RWPE1 (cell line): ENCODE measurements at regions not wholly inside any gene's neighbourhood (a gene's known extent, or its start where the extent isn't known, plus 50 kb on each side); places are given as distances from the start of the nearest gene placed in this dataset.

ENCODE experiments used
- CTCF ChIA-PET: fragments of 350-600 bp; sonication (Branson Sonifier 250); formaldehyde crosslinking; extraction: SDS; loops from one replicate; lab custom pipeline; 2021; lab: Yijun Ruan, JAX
- POLR2A ChIA-PET: fragments of 400-600 bp; formaldehyde crosslinking; extraction: SDS; loops from one replicate; lab custom pipeline; 2020; ENCODE audit warnings: antibody characterized with exemption; ENCODE audit not compliant: low non-redundant PET; lab: Yijun Ruan, JAX
- DNase-seq: peaks from one replicate; pipeline ENCODE4 v3.0.0; 2012; ENCODE audit warnings: low spot score
- H3K27ac ChIP-seq: fragments of 450-650 bp; 2 replicates; pipeline ENCODE4 v1.5.1; 2017
- TF ChIP-seq, protein P1 (sequence below): fragments of 450-650 bp; conservative IDR thresholded peaks from 2 replicates; pipeline ENCODE4 v1.5.1; 2017; ENCODE audit warnings: low read depth, mild to moderate bottlenecking

DNA sequence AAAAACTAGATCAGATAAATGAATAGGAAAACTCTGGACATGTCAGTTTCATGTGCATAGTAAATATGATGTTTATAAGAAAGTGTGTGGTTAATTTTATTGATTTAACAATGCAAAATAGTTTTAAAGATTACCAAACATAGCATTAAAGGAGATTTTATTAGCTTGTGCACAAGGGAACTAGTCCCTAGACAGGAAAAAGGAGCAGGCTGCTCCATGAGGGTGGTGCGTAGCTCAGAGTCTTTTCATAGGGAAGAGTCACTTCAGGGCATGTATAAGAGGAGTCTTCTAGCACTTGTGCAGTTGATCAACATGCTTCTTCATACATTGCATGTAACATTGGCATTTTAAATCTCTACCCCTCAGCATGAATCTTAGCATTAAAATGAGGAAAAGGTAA is 835.8 kb downstream of the GRIK2 start:
- ChIA-PET CTCF (no interaction called here), POLR2A (no interaction called here)
- H3K27ac ChIP-seq: no peak overlapping the region
- TF ChIP-seq, protein P1, sequence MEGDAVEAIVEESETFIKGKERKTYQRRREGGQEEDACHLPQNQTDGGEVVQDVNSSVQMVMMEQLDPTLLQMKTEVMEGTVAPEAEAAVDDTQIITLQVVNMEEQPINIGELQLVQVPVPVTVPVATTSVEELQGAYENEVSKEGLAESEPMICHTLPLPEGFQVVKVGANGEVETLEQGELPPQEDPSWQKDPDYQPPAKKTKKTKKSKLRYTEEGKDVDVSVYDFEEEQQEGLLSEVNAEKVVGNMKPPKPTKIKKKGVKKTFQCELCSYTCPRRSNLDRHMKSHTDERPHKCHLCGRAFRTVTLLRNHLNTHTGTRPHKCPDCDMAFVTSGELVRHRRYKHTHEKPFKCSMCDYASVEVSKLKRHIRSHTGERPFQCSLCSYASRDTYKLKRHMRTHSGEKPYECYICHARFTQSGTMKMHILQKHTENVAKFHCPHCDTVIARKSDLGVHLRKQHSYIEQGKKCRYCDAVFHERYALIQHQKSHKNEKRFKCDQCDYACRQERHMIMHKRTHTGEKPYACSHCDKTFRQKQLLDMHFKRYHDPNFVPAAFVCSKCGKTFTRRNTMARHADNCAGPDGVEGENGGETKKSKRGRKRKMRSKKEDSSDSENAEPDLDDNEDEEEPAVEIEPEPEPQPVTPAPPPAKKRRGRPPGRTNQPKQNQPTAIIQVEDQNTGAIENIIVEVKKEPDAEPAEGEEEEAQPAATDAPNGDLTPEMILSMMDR: no peak
- no peak for DNase-seq
